ENCODE measurements at regions not wholly inside any gene's neighbourhood (a gene's known extent, or its start where the extent isn't known, plus 50 kb on each side); places are given as distances from the start of the nearest gene placed in this dataset.

- TF ChIP-seq CTCF (conservative IDR thresholded peaks at IDR 0.05; ENCODE audit: low read depth, low read length) = no peak
- no peak for DNase-seq (ENCODE audit: low read depth)
- H3K4me3 ChIP-seq (ENCODE audit: low read length) = no peak overlapping the region
Measured at GRCh38 chr11:116648247-116649174, 124.3 kb downstream of the BUD13 start.

GRCh38 chr11:116647305-116648080 lies 125.3 kb downstream of the BUD13 start:
- no peak for DNase-seq (ENCODE audit: low read depth)
- no peak overlapping the region for H3K4me3 ChIP-seq (ENCODE audit: low read length)
- no peak for TF ChIP-seq CTCF (conservative IDR thresholded peaks at IDR 0.05; ENCODE audit: low read depth, low read length)

- no peak for TF ChIP-seq CTCF (conservative IDR thresholded peaks at IDR 0.05; ENCODE audit: low read depth, low read length)
- no peak overlapping the region for H3K4me3 ChIP-seq (ENCODE audit: low read length)
- no peak for DNase-seq (ENCODE audit: low read depth)
Measured at GRCh38 chr11:116646191-116646590, 126.6 kb downstream of the BUD13 start.

GRCh38 chr11:116644941-116645305 lies 127.9 kb downstream of the BUD13 start:
- no peak for DNase-seq (ENCODE audit: low read depth)
- no peak overlapping the region for H3K4me3 ChIP-seq (ENCODE audit: low read length)
- TF ChIP-seq CTCF (conservative IDR thresholded peaks at IDR 0.05; ENCODE audit: low read depth, low read length) = no peak

GRCh38 chr11:116644201-116644940 lies 128.4 kb downstream of the BUD13 start:
- no peak for TF ChIP-seq CTCF (conservative IDR thresholded peaks at IDR 0.05; ENCODE audit: low read depth, low read length)
- DNase-seq (ENCODE audit: low read depth) = no peak
- H3K4me3 ChIP-seq (ENCODE audit: low read length) = no peak overlapping the region

GRCh38 chr11:116643521-116643920 lies 129.3 kb downstream of the BUD13 start:
- no peak for DNase-seq (ENCODE audit: low read depth)
- no peak for TF ChIP-seq CTCF (conservative IDR thresholded peaks at IDR 0.05; ENCODE audit: low read depth, low read length)
- H3K4me3 ChIP-seq (ENCODE audit: low read length) = no peak overlapping the region

All from retinal pigment epithelial cell (primary cell).